GM10248 (cell line): ENCODE measurements at regions not wholly inside any gene's neighbourhood (a gene's known extent, or its start where the extent isn't known, plus 50 kb on each side); places are given as distances from the start of the nearest gene placed in this dataset.

Source experiments
- CTCF ChIA-PET: fragments of 300-600 bp; sonication (Branson Sonifier 250); formaldehyde crosslinking; extraction: SDS; loops from one replicate; lab custom pipeline; 2021; ENCODE audit warnings: antibody characterized with exemption; lab: Yijun Ruan, JAX
- POLR2A ChIA-PET: fragments of 350-650 bp; sonication (Branson Sonifier 250); formaldehyde crosslinking; extraction: SDS; loops from one replicate; lab custom pipeline; 2020; ENCODE audit warnings: antibody characterized with exemption; lab: Yijun Ruan, JAX
- DNase-seq: peaks from one replicate; pipeline ENCODE4 v3.0.0; 2012; ENCODE audit errors: extremely low spot score
- TF ChIP-seq, protein P1 (sequence below): IDR thresholded peaks from 2 replicates; pipeline ENCODE4 v1.5.1; 2012; ENCODE audit warnings: mild to moderate bottlenecking, low read depth; ENCODE audit errors: extremely low read depth, missing control alignments, control extremely low read depth

DNA sequence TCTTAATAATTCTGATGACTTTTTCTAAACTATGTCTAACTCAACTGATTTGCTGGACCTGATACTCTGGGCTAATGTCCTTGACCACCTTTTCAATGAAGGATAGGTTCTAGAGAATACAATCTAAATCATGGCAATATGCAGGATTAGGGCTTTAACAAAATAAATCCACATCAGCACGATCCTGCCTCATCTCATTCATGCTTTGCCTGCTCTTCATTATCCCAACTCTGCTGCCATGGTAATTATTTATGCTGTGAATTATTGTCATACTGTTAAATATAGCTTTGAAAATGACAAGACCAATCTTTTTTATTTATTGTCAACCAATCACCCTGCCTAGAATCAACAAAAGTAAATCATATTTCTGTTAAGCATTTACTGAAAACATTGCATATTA, 2176.7 kb upstream of the AGA start:
- POLR2A ChIA-PET = no interaction called here
- CTCF ChIA-PET = no interaction called here

DNA sequence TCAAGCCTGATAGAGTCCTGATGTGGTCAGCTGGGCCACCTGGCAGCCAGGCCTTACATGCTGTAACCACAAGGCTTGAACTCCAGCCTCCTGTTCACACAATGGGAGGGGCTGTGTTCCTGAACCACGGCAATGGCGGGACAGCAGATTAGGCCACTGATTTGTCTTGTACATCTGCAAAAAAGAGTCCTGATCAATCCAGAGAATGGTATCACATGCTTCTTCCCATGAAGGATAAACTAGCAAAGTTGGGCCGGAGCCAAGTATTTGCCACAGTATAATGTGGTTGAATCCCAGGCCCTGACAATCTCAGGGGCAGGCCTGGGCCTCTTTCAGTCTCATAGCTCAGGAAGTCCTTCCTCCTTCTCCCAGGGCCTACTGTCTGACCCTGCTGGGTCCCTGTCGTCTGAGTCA, 2182.5 kb upstream of the AGA start:
- CTCF ChIA-PET = no interaction called here
- TF ChIP-seq, protein P1, sequence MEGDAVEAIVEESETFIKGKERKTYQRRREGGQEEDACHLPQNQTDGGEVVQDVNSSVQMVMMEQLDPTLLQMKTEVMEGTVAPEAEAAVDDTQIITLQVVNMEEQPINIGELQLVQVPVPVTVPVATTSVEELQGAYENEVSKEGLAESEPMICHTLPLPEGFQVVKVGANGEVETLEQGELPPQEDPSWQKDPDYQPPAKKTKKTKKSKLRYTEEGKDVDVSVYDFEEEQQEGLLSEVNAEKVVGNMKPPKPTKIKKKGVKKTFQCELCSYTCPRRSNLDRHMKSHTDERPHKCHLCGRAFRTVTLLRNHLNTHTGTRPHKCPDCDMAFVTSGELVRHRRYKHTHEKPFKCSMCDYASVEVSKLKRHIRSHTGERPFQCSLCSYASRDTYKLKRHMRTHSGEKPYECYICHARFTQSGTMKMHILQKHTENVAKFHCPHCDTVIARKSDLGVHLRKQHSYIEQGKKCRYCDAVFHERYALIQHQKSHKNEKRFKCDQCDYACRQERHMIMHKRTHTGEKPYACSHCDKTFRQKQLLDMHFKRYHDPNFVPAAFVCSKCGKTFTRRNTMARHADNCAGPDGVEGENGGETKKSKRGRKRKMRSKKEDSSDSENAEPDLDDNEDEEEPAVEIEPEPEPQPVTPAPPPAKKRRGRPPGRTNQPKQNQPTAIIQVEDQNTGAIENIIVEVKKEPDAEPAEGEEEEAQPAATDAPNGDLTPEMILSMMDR = no peak
- no peak for DNase-seq
- POLR2A ChIA-PET = no interaction called here

More for the DNA sequence above, 2176.7 kb upstream of the AGA start:
- DNase-seq = no peak
- TF ChIP-seq, protein P1 = no peak

DNA sequence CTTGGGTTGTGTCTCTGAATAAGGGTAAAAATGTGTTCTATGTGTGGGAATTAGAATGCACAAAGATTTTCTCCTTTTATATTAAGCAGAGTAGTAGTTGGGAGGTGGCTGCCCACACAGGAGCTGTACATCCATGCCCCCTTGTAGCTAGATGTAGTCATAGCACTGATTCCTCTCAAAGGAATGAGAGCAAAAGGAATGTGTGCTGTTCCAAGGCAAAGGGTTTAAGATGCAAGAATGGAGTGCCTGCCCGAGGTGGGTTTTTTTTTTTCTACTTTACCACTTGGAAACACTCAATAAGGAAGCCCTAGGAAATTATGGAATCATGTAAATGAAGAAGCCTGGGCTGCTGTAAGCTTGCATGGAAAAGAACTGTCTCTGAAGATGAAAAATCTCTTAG, 2183.2 kb upstream of the AGA start:
- TF ChIP-seq, protein P1 = no peak
- no peak for DNase-seq
- ChIA-PET CTCF (no interaction called here), POLR2A (no interaction called here)

DNA sequence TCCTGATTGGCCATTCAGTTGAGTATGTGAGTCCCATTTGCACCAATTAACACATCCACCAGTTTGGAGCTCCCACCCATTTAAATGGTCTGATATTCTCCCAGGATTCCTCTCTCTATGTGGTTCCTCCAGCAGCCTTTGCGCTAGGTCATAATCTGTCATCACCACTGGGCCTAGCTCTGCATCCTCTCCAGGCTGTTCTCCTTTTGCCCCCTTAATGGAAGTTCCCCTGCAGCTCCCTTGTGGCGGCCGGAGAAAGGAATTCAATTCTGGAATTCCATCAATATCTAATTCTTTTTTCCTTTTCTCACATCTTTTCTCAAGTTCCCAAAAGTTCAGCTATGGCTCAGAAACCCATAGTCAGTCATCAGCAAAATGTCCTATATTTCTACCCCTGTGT, 2184.4 kb upstream of the AGA start:
- POLR2A ChIA-PET = no interaction called here
- DNase-seq = no peak
- TF ChIP-seq, protein P1 = no peak
- CTCF ChIA-PET = interaction anchor here (1.0 kb wide), 1 partner anchor 26 kb away, joined by 3 read pairs; no protein-coding TSS in a partner anchor

DNA sequence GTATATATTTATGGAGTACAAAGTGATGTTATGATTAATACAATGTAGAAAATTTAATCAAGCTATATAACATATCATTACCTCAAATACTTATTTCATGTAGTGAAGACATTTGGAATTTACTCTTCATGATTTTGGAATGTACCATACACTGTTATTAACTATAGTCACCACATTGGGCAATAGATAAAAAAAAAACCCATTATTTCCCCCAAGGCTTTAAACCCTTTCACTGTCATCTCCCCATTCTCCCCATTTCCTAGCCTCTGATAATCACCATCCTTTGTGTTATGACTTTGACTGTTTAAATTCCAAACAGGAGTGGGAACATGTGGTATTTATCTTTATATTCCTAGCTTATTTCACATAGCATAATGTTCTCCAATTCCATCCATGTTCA, 2189.1 kb upstream of the AGA start:
- DNase-seq = no peak
- TF ChIP-seq, protein P1 = no peak
- CTCF ChIA-PET = no interaction called here
- POLR2A ChIA-PET = no interaction called here

DNA sequence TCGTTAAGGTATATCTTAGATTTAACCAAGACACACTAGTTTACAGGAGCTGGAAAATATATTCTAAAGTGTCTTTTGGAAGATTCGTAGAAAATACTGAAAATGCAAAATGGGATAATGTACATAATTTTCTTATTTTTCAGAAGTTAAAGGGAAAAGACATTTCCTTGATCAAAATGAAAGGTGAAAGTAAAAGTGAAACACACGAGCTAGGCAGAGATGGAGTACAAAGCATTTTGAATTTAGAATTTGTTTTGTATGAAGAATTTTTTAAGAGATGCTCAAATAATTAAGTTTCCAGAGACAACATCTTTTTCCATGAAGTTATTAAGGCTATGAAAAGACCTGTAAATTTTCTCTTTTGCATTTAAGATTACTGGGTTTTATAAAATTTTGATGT, 2192.6 kb upstream of the AGA start:
- ChIA-PET CTCF (no interaction called here), POLR2A (no interaction called here)
- TF ChIP-seq, protein P1 = no peak
- no peak for DNase-seq

DNA sequence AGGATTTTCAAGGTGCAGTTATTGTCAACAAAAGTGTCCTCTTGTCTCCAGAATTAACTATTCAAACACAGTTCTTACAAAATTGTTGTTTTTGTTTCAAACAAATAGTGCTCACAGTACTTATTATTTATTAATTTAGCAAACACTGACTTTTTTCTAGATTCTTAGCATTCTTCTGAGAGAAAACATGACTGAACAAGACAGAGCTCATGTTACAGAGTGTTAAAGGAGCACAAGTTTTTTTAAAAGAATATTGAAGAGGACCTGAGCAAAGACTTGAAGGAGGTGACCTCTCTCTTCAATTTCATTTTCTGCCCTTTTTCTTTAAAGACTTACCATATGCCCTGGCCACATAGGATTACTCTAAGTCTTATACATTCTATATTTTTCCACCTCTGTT, 2220.3 kb upstream of the AGA start:
- no peak for DNase-seq
- CTCF ChIA-PET = no interaction called here
- TF ChIP-seq, protein P1 = no peak
- POLR2A ChIA-PET = no interaction called here
